Sigmoid colon (tissue), 4 donors: ENCODE measurements at regions not wholly inside any gene's neighbourhood (a gene's known extent, or its start where the extent isn't known, plus 50 kb on each side); places are given as distances from the start of the nearest gene placed in this dataset.

Experiments used
- CTCF ChIP-seq, 4 experiments: fragments of 450-650 bp in 3 of 4; fragments of 200-600 bp in 1 of 4; IDR thresholded peaks; one replicate each; pipeline ENCODE4 v1.5.1; 2016 to 2019; ENCODE audit warnings: antibody characterized with exemption in 4 of 4, mild to moderate bottlenecking in 3 of 4, moderate library complexity in 2 of 4
- EP300 ChIP-seq, 4 donors: sonication (generic); formaldehyde crosslinking; IDR thresholded peaks; one replicate each; pipeline ENCODE4 v1.6.1; 2017; ENCODE audit warnings: antibody characterized with exemption in 4 of 4
- POLR2A ChIP-seq, 2 donors: fragments of 450-650 bp; IDR thresholded peaks; one replicate each; pipeline ENCODE4 v1.6.1; 2016; ENCODE audit warnings: antibody characterized with exemption in 2 of 2, mild to moderate bottlenecking in 2 of 2, moderate library complexity in 2 of 2
- POLR2AphosphoS5 ChIP-seq, 4 donors: sonication (generic); formaldehyde crosslinking; IDR thresholded peaks; one replicate each; pipeline ENCODE4 v1.6.1; 2017; ENCODE audit warnings: antibody characterized with exemption in 4 of 4

- TF ChIP-seq POLR2A (IDR thresholded peaks at IDR 0.05) (no peak), CTCF (IDR thresholded peaks at IDR 0.05) (no peak), POLR2AphosphoS5 (IDR thresholded peaks at IDR 0.05) (no peak), EP300 (IDR thresholded peaks at IDR 0.05) (no peak)
Measured at GRCh38 chr20:55533632-55534031, 471.7 kb downstream of the CBLN4 start.
